K562 (cell line): ENCODE measurements at regions not wholly inside any gene's neighbourhood (a gene's known extent, or its start where the extent isn't known, plus 50 kb on each side); places are given as distances from the start of the nearest gene placed in this dataset.
"Not testable (repeated sequence)": the region's sequence is repeated elsewhere in the genome, so short reads cannot be mapped to it uniquely, and the experiment has no call there.

Experiments
- CTCF ChIP-seq, 3 experiments: IDR thresholded peaks in 2 of 3; conservative IDR thresholded peaks in 1 of 3; 2 replicates each; pipeline ENCODE4 v1.5.1; 2011 to 2012; ENCODE audit warnings: low read length in 3 of 3, mild to moderate bottlenecking in 3 of 3, control low read depth in 2 of 3, improper control_type of control experiment in 1 of 3, inconsistent platforms in 1 of 3, low read depth in 1 of 3, mixed read lengths in 1 of 3, moderate library complexity in 1 of 3; ENCODE audit not compliant: insufficient read depth in 2 of 3
- HMG20A ChIP-seq: fragments of 450-650 bp; formaldehyde crosslinking; conservative IDR thresholded peaks from 2 replicates; pipeline ENCODE4 v1.4.0; 2020; ENCODE audit warnings: mild to moderate bottlenecking, mixed read lengths
- MTF1 ChIP-seq: fragments of 250-450 bp; sonication (Bioruptor Pico); IDR thresholded peaks from 2 replicates; pipeline ENCODE4 v1.9.0; 2021; ENCODE audit warnings: moderate library complexity, mild to moderate bottlenecking, inconsistent platforms, borderline replicate concordance
- MYC ChIP-seq, 2 experiments: fragments of 250-450 bp in 1 of 2; sonication (Bioruptor Pico) in 1 of 2; IDR thresholded peaks; 2 replicates each; pipeline versions ENCODE4 v1.5.1 to v1.6.1; 2012 to 2021; ENCODE audit warnings: low read depth in 2 of 2, borderline replicate concordance in 1 of 2, improper control_type of control experiment in 1 of 2, low read length in 1 of 2, mild to moderate bottlenecking in 1 of 2, moderate library complexity in 1 of 2
- MYNN ChIP-seq, 2 experiments: sonication (generic); formaldehyde crosslinking in 1 of 2; IDR thresholded peaks; 2 replicates each; pipeline versions ENCODE4 v1.5.0 to v1.6.1; 2016 to 2020; ENCODE audit warnings: antibody characterized with exemption in 1 of 2, missing genetic modification reagents in 1 of 2
- RAD21 ChIP-seq, 2 experiments: fragments of 250-450 bp in 1 of 2; fragments of 450-650 bp in 1 of 2; sonication (Bioruptor Pico) in 1 of 2; formaldehyde crosslinking in 1 of 2; IDR thresholded peaks in 1 of 2; conservative IDR thresholded peaks in 1 of 2; 2 replicates each; pipeline versions ENCODE4 v1.4.0 to v1.8.0; 2020 to 2022; ENCODE audit warnings: mild to moderate bottlenecking in 2 of 2, moderate library complexity in 1 of 2
- SIN3A ChIP-seq, 2 experiments: fragments of 150-350 bp in 1 of 2; IDR thresholded peaks; 2 replicates each; pipeline ENCODE4 v1.6.1; 2011 to 2016; ENCODE audit warnings: borderline replicate concordance in 2 of 2, low read depth in 2 of 2, low read length in 2 of 2, mild to moderate bottlenecking in 2 of 2, moderate library complexity in 2 of 2; ENCODE audit not compliant: control insufficient read depth in 1 of 2
- TF ChIP-seq, protein P1 (sequence below): fragments of 450-650 bp; IDR thresholded peaks from 2 replicates; pipeline ENCODE4 v1.6.1; 2016; ENCODE audit warnings: low read depth, mild to moderate bottlenecking, moderate library complexity
- TF ChIP-seq, protein P2 (sequence below): fragments of 250-450 bp; sonication (Bioruptor Pico); IDR thresholded peaks from 2 replicates; pipeline ENCODE4 v1.4.0; 2020; ENCODE audit warnings: mild to moderate bottlenecking, moderate library complexity

DNA sequence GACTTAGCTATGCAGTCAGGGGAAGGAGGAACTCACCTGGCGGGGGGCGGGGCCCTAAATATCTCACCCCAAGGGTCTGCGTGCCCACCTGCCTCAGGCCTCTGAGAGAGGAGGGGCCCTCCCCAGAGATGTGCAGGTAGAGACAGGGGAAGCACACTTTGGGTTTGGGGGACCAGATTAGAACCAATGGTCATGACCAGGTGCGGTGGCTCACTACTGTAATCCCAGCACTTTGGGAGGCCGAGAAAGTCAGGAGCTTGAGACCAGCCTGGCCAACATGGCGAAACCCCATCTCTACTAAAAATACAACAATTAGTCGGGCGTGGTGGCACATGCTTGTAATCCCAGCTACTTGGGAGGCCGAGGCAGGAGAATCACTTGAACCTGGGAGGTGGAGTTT is 246.4 kb upstream of the TCERG1L start:
- not testable (repeated sequence) for TF ChIP-seq HMG20A (CRISPR knock-in tag); CTCF (IDR thresholded peaks at IDR 0.05 in 2 of 3, conservative IDR thresholded peaks at IDR 0.05 in 1 of 3; ENCODE audit: insufficient read depth in 2 of 3, low read depth in 1 of 3, low read length in 3 of 3); MYC (IDR thresholded peaks at IDR 0.05; ENCODE audit: low read depth, low read length); MYC (CRISPR knock-in tag; IDR thresholded peaks at IDR 0.05; ENCODE audit: borderline replicate concordance, low read depth); MYNN (IDR thresholded peaks at IDR 0.05); MYNN (CRISPR knock-in tag; IDR thresholded peaks at IDR 0.05); SIN3A (IDR thresholded peaks at IDR 0.05; ENCODE audit: borderline replicate concordance in 2 of 2, control insufficient read depth in 1 of 2, low read depth in 2 of 2, low read length in 2 of 2); MTF1 (CRISPR knock-in tag); RAD21 (CRISPR knock-in tag; conservative IDR thresholded peaks at IDR 0.05 in 1 of 2, IDR thresholded peaks at IDR 0.05 in 1 of 2)
- TF ChIP-seq, protein P1, sequence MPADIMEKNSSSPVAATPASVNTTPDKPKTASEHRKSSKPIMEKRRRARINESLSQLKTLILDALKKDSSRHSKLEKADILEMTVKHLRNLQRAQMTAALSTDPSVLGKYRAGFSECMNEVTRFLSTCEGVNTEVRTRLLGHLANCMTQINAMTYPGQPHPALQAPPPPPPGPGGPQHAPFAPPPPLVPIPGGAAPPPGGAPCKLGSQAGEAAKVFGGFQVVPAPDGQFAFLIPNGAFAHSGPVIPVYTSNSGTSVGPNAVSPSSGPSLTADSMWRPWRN: not testable (repeated sequence)
- TF ChIP-seq, protein P2, sequence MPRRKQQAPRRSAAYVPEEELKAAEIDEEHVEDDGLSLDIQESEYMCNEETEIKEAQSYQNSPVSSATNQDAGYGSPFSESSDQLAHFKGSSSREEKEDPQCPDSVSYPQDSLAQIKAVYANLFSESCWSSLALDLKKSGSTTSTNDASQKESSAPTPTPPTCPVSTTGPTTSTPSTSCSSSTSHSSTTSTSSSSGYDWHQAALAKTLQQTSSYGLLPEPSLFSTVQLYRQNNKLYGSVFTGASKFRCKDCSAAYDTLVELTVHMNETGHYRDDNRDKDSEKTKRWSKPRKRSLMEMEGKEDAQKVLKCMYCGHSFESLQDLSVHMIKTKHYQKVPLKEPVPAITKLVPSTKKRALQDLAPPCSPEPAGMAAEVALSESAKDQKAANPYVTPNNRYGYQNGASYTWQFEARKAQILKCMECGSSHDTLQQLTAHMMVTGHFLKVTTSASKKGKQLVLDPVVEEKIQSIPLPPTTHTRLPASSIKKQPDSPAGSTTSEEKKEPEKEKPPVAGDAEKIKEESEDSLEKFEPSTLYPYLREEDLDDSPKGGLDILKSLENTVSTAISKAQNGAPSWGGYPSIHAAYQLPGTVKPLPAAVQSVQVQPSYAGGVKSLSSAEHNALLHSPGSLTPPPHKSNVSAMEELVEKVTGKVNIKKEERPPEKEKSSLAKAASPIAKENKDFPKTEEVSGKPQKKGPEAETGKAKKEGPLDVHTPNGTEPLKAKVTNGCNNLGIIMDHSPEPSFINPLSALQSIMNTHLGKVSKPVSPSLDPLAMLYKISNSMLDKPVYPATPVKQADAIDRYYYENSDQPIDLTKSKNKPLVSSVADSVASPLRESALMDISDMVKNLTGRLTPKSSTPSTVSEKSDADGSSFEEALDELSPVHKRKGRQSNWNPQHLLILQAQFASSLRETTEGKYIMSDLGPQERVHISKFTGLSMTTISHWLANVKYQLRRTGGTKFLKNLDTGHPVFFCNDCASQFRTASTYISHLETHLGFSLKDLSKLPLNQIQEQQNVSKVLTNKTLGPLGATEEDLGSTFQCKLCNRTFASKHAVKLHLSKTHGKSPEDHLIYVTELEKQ (CRISPR knock-in tag): not testable (repeated sequence)
